HG02678 (cell line): ENCODE measurements at regions not wholly inside any gene's neighbourhood (a gene's known extent, or its start where the extent isn't known, plus 50 kb on each side); places are given as distances from the start of the nearest gene placed in this dataset.
"Not testable (repeated sequence)": the region's sequence is repeated elsewhere in the genome, so short reads cannot be mapped to it uniquely, and the experiment has no call there.

Source experiments
- ATAC-seq: cut with Tn5 transposase; IDR thresholded peaks from one replicate; pipeline ENCODE4 v1.9.1; 2021; ENCODE audit warnings: mild to moderate bottlenecking, moderate library complexity; ENCODE audit not compliant: unreplicated experiment

- ATAC-seq = no peak
Measured at GRCh38 chr20:47963022-47963421, 177.7 kb upstream of the SULF2 start.

- ATAC-seq = no peak
Measured at GRCh38 chr20:47962286-47962963, 177.1 kb upstream of the SULF2 start.

DNA sequence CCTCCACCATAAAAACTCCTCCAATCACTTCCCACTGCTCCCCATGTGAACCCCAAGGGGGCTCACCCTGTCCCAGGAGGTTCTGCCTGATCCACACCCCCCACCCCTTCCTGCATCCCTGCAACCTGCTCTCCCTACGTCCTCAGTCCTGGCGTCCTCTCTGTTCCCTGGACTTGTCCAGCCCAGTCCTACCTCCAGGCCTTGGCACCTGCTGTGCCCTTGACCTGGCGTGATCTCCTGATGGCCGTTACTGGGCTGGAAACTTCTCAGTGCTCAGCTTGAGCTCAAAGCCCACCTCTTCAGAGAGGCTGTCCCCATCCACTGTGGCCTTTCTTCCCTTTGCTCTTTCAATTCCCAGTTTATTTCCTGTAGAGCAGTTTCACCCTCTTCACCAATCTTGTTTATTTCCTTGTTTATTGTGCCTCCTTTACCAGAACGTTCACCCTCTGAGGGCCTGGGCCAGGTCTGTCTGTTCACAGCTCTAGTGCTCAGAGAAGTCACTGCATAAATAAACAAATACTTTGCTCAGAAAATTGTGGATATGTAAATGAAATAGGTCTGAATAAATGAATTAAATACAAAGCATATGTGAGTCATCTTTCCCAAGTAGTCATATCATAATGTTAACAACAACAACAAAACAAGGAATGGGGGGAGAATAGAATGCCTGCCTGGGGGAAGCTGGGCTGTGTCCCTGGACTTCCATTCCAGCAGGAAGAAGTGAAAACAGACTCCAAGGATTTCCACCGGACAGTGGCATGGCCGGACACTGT is 175.7 kb upstream of the SULF2 start:
- ATAC-seq = no peak

GRCh38 chr20:47960277-47960676 is 175.0 kb upstream of the SULF2 start:
- no peak for ATAC-seq

- ATAC-seq = not testable (repeated sequence)
Measured at GRCh38 chr20:47957989-47958801, 172.9 kb upstream of the SULF2 start.

GRCh38 chr20:47957135-47957534 is 171.9 kb upstream of the SULF2 start:
- ATAC-seq = no peak

DNA sequence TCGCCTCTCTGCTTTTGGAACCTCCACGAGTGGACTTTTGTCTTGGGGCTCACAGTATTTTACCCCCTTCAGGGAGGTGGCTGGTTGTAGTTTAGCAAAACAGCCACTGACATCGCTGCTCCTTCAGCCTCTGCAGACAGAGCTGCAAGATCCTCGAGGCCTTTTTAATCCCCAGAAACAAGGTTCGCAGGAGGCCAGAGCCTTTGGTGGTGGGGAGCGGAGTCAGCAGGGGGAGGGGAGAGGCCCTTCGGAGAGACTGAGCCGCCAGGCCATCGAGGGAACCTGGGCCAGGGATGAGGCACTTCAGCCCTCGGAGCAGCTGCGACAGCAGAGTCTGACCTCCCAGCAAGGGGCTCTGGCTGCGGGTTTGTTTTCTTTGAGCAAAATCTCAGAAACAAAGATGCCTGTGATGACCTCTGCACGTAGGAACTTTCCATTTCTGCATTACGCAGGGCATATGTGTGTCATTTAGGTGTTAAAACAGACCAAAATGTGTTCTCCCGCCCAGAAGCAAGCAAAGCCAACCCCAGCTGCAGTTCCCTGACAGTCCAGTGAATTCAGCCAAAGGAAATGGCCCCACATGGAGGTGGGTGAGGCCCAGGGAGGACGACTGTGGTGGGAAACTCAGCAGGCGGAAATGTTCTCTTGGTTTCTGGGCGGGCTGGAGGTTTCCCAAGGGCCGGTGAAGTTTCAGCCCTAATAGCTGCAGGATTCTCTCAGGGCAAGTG is 171.2 kb upstream of the SULF2 start:
- no peak for ATAC-seq

DNA sequence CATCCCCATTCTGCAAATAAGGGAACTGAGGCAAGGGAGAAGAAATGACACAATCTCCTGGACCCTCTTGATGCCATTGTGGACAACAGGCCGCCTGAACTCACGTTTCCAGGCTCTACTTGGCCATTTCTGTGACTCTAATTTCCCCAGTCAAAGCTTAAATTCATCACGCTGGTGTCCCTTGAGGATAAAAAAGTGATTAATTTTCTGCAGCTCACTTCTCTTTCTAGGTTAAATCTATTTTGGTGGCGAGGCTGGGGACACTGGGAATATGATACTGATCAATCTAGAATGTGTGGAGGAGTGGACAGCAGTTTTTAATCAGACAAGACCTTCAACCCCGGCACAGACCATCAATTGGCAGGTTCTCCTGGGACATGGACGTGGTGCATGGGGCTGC is 168.2 kb upstream of the SULF2 start:
- no peak for ATAC-seq

DNA sequence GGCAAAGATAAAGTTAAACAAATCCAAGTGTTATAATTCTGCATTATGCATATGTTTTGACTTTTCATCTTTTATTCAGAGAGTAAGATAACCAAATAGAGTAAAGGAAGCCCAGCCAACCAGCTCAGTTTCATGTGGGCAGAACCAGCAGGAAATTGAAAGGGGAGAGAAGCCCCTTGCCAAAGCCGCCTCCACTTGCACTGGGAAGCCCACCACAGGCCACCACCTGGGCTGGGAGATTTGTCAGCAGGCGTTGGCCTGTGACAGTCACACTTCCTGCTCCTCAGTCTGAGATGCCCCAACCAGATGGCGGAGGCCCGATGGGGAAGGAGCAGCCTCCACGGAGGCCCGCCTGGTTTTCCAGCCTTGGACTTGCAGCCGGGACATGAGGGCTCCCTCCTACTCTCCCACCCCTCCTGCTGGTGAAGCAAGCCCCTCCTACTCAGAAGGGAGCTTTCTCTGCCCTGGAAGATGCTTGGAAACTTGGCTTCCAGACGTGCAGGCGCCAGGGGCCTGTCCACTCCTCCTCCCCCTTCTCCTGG is 166.8 kb upstream of the SULF2 start:
- no peak for ATAC-seq

GRCh38 chr20:47951521-47951971 is 166.3 kb upstream of the SULF2 start:
- no peak for ATAC-seq

DNA sequence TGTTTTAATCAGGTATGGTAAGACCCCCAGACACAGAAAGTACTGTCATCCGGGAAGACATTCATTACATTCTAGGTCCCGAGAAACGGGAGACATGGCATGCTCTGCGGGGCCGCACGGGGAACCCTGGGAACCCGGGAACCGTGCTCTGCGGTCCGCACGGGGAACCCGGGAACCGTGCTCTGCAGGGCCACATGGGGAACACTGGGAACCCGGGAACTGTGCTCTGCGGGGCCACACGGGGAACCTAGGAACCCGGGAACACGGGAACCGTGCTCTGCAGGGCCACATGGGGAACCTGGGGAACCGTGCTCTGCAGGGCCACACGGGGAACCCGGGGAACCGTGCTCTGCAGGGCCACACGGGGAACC is 165.6 kb upstream of the SULF2 start:
- ATAC-seq = no peak

DNA sequence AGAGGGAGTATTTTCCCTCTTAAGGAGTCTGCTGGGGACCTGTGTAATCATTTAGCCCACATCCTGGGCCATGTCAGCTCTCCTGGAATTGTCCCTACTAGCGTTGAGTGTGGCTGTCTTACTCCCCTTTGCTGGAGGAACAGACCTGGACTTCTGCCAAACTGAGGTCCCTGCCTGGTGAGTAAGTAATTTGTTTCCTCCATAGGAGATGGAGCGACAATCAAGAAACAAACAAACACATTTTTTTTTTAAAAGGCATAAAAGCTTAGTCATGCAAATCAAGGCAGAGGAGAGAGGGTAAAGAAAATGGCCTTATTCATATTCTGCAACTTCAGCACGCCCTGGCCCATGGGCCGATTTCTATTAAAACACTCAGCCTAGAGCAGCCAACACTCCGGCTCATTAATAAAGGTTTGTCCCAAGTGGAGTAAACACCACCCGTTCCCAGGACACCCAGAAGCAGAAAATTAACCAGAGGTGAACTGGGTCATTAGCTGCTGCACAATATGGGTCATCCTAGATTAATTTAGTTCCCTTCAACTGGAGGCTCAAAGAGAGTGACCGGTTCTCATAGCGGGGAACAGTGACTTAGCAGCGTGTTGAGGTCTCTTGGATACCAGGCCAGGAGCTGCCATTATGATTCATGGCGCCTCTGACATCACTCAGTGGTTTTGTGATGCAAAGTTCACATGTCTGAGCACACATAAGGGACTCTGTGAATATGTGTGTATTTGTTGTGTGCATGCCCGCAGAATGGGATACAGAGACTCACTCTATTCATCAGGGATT is 165.0 kb upstream of the SULF2 start:
- ATAC-seq = no peak

DNA sequence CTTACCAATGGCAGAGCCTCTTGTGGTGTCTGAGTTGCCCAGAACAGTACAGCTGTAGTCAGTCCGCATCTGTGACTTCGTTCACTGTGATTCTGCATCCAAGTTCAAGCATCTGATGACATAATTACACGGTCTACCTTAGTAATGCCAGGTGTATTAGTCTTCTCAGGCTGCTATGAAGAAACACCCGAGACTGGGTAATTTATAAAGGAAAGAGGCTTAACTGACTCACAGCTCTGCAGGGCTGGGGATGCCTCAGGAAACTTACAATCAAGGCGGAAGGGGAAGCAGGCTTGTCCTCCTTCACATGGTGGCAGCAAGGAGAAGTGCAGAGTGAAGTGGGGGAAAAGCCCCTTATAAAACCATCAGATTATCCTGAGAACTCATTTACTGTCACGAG is 163.9 kb upstream of the SULF2 start:
- ATAC-seq = no peak

- ATAC-seq = no peak
Measured at GRCh38 chr20:47944682-47945081, 159.4 kb upstream of the SULF2 start.

DNA sequence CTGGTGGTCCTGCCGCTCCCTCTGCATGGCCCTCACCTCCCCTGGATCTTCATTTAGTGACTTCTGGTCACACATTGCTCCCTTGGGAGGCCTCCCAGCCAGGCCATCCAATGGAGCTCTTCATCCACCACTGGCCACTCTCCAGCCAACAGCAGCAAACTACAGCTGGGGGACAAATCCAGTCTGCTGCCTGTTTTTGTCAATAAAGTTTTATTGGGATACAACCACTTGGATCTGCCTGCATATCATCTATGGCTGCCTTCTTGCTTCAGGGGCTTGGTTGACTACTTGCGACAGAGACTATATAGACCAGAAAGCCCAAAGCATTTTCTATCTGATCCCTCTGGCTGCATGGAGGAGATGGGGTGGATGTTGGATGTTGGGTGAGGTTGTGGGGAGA is 156.6 kb upstream of the SULF2 start:
- ATAC-seq = no peak

GRCh38 chr20:47940101-47940813 is 155.0 kb upstream of the SULF2 start:
- no peak for ATAC-seq

DNA sequence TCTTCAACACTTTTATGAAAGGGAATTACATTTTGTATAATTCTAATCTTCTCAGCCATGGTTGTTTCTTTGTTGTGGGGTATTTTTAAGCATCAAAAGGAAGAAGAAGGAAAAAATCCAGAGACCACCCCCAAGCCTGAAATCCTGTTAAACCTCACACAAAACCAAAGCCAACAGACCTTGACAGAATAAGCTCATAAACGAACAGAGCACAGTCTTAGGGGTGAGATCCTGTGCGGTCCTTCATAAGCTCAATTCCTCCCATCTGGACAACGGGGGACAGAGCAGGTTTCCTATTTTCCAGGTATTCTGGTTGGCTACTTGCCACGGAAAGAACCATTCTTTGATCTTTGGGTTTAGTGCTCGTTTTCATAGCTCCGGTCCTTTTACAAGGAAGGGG is 151.3 kb upstream of the SULF2 start:
- no peak for ATAC-seq

- ATAC-seq = no peak
Measured at GRCh38 chr20:47934761-47935160, 149.5 kb upstream of the SULF2 start.

DNA sequence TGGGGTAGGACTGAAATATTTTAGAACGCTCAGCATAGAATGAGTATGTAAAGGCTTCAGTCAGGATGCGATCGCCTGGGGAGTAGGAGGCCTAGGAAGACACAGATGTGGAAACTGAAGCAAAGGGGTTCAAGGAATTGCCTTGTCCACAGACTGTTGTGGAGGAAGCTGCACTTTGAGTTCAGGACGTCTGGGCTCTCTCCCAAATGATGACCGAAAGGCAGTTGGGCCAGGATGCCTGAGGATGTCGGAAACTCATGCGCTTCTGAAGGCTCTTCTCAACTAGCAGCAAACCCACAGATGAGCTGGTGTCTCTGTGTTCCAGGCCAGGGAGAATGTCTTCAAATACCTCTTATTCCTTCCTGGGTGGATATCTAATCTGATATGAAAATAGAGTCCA is 146.2 kb upstream of the SULF2 start:
- no peak for ATAC-seq
